ENCODE measurements at regions not wholly inside any gene's neighbourhood (a gene's known extent, or its start where the extent isn't known, plus 50 kb on each side); places are given as distances from the start of the nearest gene placed in this dataset.

GRCh38 chr3:181354140-181354539, 357.6 kb upstream of the SOX2 start:
- TF ChIP-seq, protein P1, sequence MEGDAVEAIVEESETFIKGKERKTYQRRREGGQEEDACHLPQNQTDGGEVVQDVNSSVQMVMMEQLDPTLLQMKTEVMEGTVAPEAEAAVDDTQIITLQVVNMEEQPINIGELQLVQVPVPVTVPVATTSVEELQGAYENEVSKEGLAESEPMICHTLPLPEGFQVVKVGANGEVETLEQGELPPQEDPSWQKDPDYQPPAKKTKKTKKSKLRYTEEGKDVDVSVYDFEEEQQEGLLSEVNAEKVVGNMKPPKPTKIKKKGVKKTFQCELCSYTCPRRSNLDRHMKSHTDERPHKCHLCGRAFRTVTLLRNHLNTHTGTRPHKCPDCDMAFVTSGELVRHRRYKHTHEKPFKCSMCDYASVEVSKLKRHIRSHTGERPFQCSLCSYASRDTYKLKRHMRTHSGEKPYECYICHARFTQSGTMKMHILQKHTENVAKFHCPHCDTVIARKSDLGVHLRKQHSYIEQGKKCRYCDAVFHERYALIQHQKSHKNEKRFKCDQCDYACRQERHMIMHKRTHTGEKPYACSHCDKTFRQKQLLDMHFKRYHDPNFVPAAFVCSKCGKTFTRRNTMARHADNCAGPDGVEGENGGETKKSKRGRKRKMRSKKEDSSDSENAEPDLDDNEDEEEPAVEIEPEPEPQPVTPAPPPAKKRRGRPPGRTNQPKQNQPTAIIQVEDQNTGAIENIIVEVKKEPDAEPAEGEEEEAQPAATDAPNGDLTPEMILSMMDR (IDR thresholded peaks at IDR 0.05), result no peak
- TF ChIP-seq EP300 (IDR thresholded peaks at IDR 0.05), result no peak

Measured in tibial nerve (tissue), 4 donors.